HG03280 (cell line): ENCODE measurements at regions not wholly inside any gene's neighbourhood (a gene's known extent, or its start where the extent isn't known, plus 50 kb on each side); places are given as distances from the start of the nearest gene placed in this dataset.

ENCODE experiments used
- ATAC-seq: cut with Tn5 transposase; IDR thresholded peaks from one replicate; pipeline ENCODE4 v1.9.1; 2021; ENCODE audit warnings: mild to moderate bottlenecking, moderate library complexity; ENCODE audit not compliant: unreplicated experiment

DNA sequence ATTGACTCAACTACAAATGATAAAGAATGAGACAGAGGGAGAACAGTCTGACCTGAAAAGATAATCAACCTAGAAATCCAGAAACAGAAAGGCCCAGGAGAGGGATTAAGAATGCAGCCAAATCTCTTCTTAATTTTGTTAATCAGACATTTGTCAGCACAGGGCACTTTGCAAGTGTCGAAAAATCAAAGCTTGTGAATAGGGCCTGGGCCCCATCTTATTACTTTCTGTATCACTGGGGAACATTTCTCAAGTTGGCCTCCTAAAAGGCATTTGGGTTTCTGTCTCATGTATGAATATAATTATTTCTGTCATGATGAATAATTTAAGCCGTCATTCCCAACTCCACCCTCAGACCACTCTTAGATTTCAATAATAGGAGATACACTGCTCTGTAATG is 308.4 kb upstream of the PRKCQ start:
- ATAC-seq, result no peak

DNA sequence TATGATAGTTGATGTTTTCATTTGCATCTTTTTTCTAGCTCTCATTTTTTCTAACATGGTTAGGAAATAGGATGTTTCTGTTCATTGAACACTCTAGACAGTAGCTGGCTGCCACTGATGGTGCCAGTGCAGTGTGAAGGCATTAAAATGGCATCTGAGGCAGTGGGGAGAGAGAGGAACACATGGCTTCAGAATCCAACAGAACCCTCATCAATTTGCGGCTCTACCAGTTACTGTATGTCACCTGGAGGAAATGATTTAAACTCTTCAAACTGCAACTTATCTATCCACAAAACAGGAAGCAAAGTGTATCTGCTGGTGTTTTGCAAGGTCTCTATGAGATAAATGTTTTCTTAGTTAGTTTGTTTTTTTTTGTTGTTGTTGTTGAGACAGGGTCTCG is 305.2 kb upstream of the PRKCQ start:
- ATAC-seq, result no peak

DNA sequence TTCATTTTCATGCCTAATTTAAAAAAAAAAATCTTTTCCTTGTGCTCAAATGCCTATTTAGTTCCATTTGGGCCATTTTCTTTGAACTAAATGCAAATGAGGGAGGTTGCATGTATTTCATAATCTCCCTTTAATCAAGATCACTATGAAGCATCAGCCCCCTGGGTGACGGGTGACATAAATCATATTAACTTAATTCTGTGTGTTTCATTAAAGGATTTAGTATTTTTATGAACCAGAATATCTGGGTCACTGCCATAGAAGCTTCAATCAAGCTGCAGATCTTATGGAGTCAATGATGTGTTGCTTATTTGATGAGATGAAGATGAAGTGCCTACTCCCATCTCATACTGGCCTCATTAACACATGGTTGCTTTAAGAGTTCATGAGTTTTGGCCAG is 301.9 kb upstream of the PRKCQ start:
- ATAC-seq, result no peak

DNA sequence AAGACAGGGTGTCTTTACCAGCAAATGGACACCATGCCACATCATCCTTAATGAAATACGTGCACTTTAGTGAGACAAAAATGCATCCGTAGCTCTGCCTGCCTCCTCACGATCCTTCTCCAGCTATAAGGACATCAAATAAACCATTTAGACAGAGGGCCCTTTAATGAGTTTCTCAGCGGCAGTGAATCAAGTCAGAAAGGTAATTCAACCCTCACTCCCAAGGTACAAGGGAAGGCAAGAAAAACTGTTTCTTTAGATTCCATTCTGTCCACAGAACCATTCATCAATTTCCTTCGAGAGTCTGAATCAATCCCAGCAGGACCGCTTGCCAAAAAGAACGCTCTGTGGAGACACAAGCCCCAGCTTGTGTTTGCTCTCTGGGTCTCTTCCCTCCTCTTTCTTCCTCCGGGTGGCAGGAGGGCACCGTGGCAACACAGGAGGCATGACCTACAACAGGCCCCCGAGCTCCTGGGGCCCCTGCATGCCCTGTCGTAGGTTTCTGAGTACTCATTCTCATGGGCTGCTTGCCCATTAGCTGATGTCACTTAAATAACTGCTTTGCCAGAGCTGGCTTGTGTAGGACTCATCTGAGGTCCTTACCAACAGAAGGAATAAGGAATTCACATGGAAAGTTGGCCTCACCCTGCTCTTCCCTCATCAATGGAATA is 297.8 kb upstream of the PRKCQ start:
- ATAC-seq, result no peak

DNA sequence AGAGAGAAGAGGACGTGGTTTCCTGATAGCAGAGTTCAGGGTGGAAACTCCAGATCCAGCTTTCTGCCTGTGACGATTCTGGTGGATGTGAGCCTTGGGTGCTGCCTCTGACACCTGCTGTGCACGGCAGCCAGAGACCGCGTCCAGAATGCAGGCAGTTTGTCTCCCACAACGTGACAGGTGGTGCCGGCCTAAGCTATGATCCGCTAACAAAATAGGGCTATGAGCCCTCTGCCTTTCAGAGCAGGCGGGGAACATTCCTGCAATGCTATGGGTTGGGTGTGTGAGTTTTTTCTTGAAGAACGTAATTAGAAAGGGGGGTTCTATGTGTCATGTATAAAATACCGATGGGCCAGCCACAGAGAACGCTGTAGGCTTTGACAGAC is 297.3 kb upstream of the PRKCQ start:
- ATAC-seq, result no peak

DNA sequence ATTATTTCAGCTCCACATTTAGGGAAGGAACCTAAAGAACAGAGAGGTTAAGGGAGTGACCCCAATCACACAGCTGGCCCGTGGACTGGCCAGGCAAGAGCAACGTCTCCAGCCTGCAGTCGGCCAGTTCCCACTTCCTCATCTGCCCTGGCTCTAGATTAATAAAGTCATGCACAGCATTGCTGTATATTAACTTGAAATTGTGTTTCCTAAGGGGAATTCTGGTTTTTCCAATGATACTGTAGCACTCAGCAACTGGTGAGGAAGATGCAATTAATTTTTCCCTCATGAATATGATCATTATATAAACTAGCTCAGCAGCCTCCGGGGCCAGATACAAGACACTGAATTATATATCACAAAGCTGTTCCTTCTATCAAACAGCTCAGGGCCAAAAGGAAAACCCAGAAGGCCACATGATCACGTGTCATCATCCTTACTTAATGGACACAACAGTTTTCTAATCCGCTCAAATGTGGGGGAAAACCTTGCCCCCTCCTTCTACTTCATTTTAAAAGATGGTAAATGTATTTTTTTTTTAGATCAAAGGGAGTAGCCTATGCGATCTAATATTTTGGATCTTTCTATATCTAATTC is 295.3 kb upstream of the PRKCQ start:
- no peak for ATAC-seq

DNA sequence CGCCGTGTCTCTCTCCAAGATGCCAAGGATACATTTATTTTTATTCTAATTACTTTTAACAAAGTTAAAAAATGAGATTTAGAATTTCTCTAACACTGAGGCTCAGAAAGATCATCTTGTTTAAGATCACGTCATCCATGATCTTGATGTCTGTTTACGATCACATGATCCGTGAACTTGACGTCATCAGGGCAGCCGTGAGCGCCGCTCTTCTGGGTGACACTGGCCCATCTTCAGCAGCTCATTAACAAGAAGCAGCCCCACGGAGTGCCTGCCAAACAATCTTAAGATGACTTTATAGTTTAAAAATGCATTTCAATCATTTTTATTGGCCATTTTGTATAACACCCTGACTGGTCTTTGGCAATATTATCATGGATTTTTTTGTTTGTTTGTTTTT is 291.1 kb upstream of the PRKCQ start:
- no peak for ATAC-seq

DNA sequence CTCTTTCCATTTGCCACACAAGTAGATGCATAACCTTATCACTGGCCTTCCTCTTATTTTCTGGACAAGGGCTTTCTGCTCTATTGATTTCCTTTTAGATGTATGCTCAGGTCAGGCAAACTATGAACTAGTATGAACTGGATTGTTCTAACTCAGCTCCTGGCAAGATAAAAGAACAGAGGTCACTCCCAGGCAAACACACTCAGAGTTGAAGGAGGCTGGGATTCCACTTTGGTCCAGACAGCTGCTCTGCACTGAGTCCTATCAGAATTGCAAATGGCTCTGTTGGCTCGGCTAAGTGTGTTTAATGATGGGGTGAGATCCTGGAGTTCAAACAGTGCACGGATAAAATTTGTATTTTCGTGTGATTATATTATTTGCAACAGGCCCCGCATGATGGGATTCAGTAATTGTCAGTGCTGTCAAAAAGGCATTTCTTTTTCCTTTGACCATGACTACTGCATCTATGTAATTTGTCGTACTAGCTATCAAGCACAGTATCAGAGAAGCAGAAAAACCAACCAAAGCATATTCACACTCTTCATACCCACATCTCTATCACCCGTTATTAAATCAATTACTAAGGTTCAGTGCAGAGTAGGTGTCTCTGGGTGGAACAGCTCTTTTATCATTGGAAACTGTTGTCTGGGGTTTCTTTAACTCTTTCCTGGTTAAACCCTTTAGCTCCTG is 288.1 kb upstream of the PRKCQ start:
- ATAC-seq, result no peak

DNA sequence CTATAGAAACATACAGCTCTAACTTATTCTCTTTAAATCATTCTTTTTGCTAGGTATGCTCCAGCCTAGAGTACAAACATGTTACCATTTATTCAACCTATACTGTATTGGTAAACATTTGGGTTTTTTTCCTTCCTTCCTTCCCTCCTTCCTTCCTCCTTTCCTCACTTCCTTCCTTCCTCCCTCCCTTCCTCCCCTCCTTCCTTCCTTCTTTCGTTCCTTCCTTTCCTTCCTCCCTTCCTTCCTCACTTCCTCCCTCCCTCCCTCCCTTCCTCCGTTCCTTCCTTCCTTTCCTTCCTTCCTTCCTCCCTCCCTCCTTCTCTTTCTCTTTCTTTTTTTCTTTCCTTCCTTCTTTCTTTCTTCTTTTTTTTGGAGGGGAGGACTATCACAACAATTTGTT is 286.7 kb upstream of the PRKCQ start:
- no peak for ATAC-seq

DNA sequence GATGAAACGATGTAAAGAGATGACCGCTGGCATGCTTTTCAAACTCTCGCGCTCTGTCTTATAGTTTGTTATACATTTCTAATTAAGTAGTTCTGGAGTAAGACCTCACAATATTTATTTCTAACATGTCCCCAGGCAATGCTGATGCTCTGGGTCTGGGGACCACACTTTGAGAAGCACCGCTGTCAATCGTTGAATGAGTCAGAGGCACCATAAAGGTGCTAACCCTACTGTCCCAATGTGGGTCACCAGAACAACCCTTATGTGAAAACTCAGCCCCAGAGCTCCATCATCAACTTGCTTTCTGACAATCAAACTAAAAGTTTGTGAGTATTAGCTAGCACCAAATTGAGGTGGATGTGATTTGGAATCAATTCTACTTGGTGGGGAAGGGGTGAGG is 284.1 kb upstream of the PRKCQ start:
- ATAC-seq, result no peak

DNA sequence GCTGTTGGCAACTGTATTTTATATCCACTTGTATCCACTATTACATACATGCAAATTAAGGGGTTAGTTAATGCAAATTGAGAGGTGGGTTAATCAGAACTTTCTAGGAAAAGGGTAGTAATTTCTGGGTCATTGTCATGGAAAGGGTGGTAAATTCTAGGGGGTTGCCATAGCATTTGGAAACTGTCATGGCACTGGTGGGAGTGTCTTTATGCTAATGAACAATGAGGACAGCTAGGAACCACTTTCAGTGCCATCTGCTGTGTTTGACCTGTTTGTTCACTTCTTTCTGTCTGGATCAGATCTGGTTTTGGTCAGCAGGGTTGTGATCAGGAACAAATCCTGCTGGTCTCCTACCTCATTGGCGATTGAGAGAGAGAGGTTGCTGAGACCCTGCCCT is 283.3 kb upstream of the PRKCQ start:
- ATAC-seq, result no peak

DNA sequence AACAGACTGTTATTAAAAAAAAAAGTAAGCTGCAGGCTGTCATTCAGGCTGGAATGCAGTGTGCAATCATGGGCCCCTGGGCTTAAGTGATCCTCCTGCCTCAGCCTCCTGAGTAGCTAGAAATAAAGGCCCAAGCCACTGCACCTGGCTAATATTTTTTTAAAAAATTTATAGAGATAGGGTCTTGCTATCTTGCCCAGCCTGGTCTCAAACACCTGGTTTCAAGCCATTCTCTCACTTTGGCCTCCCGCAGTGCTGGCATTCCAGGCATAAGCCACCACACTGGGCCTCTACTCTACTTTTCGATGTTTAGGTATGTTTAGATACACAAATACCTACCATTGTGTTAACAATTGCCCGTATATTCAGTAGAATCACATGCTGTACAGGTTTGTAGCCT is 270.4 kb upstream of the PRKCQ start:
- ATAC-seq, result no peak

DNA sequence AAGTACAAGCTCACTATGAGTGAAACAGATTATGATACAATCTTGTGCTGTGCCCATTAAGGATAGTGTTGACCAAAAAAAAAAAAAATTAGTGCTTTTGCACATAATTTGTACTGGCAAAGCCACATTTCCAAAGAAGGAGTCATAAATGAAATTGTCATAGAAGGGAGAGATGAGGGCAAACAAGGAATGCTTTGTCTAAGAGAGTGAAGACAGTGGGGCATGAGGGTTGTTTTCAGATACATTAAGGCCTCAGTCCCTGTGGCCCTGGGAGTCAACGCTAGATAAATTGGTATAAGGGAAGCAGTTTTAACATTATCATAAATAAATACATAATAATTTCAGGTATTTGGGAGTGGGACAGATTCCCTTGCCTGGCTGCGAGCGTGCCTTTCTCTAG is 267.5 kb upstream of the PRKCQ start:
- no peak for ATAC-seq

DNA sequence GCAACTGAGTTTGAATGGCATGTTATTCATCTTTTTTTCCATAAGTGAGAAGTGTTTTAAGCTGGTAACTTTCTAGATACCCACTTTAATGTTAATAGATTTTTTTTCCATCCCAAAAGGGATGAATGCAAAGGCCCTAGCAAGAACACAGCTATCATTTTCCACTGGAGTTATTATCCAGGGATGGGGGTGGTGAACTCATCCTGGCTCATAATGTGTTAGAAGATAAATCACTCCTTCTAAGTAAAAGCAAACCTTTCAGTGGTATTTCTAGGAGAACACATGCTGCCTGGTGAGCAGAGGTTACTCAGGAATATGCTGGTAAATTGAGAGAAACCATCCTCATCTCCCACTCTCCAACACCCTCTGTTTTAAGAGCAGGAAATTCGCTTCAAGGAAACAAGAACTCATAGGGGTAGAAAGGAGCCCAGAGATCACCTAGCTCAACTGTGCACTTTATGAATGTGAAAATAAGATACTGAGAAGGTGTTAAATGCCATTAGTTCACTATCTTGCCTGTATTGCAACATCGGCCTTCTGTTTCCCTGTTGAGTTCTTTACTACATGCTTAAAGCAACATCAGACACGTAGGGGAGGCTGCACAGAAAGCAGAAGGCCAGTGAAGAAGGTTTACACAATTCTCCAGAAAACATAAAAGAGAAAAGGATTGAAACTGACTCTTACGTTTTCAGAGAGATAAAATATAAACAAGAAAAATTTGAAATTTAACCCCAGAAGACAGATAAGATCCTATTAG is 264.0 kb upstream of the PRKCQ start:
- no peak for ATAC-seq

DNA sequence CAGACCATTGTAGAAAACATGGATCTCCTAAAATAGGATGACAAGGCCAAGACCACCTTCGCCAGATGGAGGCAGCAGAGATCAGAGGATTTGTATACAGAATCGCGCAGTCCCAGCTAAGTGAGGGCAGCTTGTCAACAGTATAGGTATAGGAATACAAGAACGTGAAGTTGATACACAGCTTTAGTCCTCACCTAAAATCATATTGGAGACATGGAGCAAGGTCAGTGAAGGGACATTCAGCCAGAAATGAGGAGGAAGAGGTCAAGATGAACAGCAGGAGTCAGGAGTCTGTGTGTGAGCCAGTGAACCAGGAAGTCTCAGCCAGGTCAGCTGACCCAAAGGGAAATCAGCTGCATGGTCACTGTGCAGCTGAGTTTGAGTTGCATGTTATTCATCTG is 263.4 kb upstream of the PRKCQ start:
- ATAC-seq, result no peak

DNA sequence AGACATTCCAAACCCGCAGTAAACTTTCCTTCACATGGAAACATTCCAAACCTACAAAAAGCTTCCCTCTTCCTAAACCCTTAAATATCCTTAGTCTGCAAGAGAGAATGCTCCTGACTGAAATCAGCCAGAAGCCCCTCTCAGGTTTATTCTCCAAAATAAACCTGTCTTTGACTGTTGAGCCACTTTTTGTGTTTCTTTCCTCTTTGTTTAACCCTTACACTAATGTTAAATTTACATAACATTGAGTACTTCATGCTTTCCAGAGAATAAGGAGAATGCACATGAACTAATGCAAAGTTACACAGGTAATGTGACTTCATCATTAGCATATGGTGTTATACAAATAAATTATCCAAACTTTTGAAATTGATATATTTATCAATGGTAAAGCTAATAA is 262.6 kb upstream of the PRKCQ start:
- ATAC-seq, result no peak

DNA sequence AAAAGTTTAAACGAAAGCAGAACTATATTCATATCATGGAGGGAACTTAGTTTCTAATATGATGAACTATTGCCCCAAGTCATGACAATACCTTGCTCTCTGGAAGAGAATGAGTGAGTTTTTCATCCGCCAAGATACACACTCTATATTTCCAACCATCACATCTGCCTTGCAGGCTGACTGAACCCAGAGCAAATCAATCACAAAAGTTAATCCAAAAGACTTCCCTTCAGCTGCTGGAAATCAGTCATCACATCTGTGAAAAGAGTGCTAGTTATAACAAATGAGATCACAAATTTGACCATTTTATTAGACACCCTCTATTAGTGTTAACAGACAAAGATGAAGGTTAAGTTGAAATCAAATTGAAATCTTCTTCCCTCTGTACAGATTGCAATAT is 261.7 kb upstream of the PRKCQ start:
- ATAC-seq, result no peak

DNA sequence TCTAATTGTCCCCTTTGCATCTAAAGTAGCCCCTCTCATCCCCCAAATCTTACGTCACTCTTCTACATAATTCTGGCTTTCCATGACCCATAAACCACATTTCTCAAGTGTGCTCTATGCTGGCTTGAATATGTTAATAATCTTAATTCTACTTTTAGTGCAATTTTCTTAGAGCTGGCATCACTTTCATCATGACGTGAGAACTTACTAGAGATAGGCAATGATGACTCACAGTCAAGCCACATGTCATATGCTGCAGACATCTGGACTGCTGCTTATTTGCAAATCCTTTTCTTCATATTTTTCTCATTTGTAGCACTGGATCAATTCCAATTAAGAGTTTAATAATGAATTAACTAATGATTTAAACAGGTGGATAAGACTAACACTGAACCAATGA is 260.7 kb upstream of the PRKCQ start:
- ATAC-seq, result no peak

DNA sequence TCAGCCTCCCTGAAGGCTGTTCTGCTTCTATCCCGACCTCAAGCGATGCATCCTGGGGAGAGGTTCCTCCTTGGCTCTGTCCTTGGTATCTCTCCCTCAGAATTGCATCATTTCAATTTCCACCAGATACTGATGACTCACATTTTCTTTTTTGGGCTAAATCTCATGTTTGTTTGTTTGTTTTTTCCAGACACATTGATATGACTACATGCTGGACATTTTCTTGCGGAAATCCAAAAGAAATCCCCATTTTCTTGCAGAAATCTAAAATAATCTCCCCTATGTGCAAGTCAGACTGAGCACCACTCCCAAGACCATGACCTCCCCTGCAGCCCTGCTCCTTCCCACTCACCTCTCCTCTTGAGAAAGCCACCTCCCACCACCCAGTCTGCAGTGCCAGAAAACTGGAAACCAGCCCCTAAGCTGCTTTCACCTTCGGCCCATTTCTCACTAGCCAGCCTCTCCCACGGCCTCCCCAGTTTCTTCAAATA is 260.2 kb upstream of the PRKCQ start:
- no peak for ATAC-seq

DNA sequence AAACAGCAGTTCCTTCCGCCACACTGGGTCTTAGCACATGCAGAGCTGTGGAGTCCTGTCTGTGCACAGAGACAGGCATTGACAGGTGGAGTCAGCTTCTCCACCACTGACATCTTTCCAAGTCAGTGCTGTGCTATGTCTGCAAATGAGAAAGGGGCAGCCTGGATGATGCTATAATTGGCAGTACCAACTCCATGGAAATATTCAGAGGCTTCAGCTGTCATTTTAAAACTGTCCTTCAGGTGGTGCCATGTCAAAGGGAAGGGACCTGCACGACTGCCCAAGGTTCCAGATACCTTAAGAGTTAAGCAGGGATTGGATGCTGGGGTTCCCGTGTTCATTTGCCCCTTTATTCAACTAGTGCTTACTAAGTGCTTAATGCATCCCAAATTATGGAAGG is 258.0 kb upstream of the PRKCQ start:
- no peak for ATAC-seq

DNA sequence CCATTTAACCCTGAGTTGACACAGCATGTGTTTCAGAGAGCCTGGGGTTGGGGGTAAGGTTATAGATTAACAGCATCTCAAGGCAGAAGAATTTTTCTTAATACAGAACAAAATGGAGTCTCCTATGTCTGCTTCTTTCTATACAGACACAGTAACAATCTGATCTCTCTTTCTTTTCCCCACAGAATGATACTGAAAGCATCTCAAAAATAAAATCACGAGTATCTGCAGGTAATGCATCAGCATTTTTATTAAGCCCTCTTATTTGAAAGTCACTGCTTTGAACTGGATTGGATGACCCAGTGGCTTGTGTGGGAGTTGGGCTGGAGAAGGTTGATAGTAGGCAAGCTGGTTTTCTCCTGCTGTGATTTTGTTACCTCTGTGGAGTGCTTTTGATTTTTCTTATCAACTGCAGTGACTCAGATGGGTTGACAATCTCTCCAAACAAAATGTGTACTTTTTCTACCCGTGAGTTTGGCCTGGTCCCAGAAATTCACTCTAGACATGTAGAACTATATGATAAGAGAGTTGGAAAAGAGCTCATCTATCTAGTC is 253.5 kb upstream of the PRKCQ start:
- no peak for ATAC-seq
